GM21619 (cell line): ENCODE measurements at regions not wholly inside any gene's neighbourhood (a gene's known extent, or its start where the extent isn't known, plus 50 kb on each side); places are given as distances from the start of the nearest gene placed in this dataset.
"Not testable (repeated sequence)": the region's sequence is repeated elsewhere in the genome, so short reads cannot be mapped to it uniquely, and the experiment has no call there.

Source experiments
- ATAC-seq: cut with Tn5 transposase; IDR thresholded peaks from one replicate; pipeline ENCODE4 v1.9.1; 2021; ENCODE audit not compliant: unreplicated experiment

DNA sequence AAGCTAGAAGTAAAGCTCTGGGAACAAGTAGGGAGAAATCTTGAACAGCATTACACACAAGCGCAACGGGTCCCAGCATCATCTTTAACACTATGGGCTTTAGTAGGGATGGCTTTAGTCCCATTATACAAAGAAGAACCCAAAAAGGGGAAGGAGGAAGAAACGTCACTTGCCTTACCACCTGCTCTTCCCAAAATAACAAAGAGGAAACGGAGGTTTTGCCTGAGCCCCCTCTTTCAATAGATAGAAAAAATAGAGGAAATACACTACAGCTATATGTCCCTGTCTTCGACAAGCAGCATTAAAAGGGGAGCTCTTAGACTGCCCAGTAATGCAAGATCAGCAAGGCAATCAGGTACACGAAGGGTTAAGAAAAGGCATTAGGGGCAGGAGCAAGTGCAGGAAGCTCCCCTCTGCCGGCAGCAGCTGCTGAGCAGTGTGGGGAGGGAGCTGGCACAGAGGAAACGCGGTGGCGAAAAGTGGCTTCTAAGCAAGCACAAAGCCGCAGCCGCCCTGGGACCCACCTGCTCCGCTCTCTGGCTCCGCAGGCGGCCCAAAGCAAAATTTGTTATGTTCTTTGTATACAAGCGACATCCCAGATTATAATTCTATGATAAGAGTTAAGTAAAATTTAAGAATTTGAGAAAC is 1172.4 kb downstream of the TMEM121 start:
- not testable (repeated sequence) for ATAC-seq

DNA sequence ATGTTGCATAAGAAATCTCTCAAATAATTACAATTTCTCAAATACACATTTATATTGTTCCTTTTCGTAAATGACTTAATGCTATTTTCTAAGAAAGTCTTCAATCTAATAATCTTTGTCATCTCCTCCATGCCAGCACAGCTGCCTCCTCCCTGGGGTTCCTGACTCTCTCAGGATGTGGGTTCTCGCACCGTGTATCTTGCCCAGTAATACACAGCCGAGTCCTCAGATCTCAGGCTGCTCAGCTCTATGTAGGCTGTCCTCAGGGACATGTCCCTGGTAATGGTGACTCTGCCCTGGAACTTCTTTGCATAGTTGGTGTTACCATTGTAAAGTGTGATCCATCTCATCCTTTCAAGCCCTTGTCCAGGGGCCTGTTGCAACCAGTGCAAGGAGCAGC is 1177.3 kb downstream of the TMEM121 start:
- ATAC-seq: not testable (repeated sequence)

DNA sequence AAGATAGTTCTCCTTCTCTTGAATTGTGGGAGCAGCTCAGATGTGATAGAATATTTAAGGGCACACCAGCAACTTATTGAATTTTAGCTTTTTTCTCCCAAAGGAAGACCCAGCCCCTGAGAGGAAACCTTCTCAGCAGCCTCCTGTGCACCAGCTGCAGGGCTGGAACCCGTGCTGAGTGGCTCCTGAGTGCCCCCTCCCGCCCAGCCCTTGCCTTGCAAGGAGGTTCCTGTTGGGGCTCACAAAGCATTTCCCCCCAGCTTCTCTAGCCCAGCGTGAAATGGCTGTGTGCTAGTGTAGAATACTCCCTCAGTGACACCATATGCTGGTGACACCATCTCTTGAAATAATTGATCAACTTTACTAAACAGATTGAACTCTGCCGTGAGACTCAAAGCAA is 1180.1 kb downstream of the TMEM121 start:
- not testable (repeated sequence) for ATAC-seq

DNA sequence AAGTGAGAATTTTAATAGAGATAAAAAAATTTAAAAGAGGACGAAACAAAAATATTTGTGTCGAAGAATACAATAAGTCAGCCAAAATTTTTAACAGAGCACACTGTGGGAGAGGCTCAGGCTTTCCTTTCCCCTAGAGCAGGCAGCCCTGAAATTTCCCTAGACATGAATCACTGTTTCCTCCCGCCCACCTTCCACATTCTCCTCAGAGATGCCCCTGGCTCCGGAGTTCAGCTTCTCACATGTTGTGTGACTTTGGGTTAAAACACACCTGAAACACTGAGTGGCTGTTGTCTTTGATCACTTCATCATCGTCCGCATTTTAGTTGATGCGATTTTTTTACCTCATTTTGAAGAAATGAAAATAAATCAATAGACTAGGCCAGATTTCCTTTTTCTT is 1183.8 kb downstream of the TMEM121 start:
- ATAC-seq: not testable (repeated sequence)

DNA sequence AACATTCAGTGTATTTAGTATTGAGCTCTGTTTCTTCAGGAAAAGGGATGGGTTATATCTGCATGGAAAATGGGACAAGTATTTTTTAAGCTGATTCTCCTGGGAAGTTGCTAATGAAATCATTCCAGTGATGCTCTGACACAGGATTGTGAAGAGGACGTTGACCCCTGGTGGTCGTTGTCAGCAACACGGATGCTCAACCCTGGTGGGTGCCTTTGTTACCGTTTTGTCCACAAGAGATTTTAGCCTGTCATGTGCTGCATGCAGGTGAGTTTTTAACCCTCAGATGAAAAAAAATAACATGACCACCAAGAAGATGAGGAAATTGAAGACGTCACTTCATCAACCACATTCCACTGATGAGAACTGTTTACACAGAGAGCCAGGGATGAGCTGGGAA is 1186.1 kb downstream of the TMEM121 start:
- not testable (repeated sequence) for ATAC-seq

DNA sequence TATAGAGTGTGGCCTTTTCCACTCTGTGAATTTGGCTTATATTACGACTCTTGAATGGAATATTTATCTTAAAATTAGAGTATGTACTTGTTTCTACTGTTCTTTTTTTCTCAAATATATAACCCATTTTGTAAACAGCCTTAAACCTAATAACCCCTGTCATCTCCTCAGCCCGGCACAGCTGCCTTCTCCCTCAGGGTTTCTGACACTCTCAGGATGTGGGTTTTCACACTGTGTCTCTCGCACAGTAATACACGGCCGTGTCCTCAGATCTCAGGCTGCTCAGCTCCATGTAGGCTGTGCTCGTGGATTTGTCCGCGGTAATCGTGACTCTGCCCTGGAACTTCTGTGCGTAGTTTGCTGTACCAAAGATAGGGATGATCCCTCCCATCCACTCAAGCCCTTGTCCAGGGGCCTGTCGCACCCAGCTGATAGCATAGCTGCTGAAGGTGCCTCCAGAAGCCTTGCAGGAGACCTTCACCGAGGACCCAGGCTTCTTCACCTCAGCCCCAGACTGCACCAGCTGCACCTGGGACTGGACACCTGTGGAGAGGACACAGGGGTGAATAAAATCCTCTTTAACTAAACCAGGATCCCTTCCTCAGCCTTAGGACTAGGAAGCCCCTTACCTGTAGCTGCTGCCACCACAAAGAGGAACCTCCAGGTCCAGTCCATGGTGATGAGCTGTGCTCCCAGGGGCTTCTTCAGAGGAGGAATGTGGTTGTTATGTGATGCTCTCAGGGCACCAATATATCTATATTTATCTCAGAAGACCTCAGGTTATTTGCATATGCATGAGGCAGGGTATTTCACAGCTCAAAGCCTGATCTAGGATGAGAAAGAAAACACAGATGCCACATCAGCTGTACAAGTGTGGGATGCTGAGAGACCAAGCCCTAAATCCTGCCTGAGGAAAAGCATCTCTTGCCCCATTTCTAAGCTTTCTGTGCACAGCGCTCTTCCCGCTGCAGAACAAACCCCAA is 1188.4 kb downstream of the TMEM121 start:
- ATAC-seq: peak; percentile 69

DNA sequence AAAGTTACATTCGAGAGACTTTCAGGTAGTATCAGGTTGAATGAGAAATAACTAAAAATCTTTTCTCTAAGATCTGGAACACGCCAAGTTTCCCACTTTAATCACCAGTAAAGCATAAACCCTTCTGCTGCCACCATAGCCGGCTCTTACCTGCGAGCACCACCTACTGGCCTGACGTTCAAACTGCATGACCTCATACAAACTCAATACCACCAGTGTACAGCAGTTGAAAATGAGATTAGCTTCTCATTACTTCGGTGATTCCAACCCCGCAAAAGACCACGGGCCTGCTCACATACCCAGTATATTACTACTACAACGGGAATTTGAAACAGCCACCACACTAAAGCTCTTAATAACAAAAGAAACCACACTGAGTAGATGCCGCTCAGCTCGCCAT is 1191.2 kb downstream of the TMEM121 start:
- ATAC-seq: not testable (repeated sequence)

DNA sequence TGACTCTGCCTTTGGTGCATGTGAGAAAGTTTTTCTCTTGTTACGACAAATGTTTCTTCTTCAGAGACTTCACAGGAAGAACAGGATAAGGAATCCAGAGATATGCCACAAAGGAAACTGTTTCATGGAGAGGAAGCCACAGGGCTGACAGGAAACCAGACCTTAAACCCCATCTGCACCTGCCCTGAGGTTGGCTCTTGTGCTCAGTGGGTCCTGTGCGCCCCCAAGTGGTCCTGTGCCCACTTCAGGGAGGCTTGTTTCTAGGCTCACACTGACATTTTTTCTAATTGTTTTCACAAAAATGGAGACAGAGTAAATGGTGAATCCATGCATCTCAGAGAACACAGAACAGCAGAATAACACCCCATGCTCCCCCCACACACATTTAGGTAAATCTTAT is 1193.5 kb downstream of the TMEM121 start:
- not testable (repeated sequence) for ATAC-seq

DNA sequence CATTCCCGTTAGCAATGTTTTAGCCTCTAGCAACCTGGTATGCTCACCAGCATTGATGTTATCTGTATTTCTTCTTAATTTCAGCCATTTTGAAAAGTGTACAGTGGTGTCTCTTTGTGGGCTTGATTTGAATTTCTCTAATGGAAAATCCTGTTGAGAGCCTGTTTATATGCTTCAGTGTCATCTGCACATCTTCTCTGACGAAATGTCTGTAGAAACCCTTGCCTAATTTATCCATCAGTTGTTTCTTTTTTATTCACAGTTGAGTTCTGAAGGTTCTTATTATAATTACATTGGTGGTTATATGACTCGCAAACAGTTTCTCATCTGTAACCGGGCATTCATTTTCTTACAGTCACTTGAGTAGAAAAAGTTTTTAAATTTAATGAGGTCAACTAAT is 1195.5 kb downstream of the TMEM121 start:
- not testable (repeated sequence) for ATAC-seq

DNA sequence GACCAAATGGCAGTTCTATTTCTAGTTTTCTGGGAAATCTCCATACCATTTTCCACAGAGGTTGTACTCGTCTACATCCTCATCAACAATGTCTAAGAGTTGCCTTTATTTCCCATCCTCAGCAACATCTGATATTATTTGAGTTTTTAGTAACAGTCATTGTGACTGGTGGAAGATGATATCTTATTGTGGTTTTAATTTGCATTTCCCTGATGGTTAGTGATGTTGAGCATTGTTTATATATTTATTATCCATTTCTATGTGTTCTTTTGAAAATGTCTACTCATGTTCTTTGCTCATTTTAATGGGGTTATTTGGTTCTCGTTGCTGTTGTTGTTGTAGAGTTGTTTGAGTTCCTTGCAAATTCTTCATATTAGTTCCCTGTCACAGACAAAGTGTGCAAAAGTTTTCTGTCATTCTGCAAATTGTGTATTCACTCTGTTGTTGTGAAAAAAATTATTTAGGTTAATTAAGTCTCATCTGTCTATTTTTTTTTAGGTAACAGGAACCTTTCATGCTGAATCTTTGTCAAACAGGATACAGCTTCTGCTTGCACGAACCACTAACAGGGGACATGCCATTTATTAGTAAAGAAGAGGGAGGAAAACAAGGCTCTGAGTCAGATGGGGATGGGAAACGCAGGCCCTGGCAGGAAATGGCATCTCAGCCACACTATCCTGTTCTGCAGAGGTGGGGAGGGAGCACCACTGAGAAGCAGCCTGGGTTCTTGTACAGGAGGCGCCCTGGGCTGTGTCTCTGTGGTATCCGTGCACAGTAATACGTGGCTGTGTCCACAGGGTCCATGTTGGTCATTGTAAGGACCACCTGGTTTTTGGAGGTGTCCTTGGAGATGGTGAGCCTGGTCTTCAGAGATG is 1196.7 kb downstream of the TMEM121 start:
- not testable (repeated sequence) for ATAC-seq

DNA sequence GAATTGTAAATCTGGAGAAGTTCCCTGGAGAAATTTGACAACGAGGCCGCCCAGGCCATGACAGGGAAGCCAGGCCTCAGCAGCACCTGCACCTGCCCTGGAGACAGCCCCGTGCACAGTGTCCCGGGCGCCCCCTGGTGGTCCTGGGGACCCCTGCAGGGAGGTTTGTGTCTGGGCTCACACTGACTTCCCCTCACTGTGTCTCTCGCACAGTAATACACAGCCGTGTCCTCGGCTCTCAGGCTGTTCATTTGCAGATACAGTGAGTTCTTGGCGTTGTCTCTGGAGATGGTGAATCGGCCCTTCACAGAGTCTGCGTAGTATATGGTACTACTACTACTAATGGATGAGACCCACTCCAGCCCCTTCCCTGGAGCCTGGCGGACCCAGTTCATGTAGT is 1201.6 kb downstream of the TMEM121 start:
- ATAC-seq: not testable (repeated sequence)

DNA sequence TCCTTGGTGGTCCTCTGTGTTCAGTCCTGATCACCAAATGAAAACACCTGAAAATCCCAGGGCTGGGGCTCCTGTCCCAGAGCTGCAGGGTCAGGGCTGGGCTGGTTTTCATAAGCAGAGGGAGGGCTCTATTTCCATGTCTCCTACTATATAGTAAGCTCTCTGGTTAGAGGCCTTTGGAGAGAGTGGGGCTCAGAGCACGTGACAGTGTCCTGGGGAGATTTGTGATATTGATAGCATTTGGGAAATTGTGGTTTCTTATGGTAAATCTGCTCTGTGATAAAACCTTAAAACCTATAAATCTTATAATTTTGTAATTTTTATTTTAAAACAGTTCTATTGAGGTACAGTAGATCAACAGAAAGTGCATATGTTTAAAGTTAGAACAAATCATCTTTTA is 1202.2 kb downstream of the TMEM121 start:
- no peak for ATAC-seq

DNA sequence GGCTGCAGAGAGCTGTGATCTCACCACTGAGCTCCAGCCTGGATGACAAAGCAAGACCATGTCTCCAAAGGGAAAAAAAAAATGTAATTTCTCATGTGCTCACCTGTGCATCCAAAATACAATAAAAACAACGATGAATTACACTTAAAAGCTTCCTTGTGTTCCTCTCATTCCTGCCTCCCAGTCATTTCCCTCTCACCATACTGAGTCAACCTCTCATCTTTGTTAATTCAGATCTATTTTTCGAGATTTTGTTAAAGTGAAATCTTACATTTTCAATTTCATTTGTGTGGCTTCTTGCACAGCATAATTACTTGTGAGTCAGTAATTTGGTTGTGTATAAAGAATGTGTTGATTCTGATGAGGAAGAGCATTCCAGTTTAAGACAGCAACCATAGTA is 1203.2 kb downstream of the TMEM121 start:
- ATAC-seq: no peak

DNA sequence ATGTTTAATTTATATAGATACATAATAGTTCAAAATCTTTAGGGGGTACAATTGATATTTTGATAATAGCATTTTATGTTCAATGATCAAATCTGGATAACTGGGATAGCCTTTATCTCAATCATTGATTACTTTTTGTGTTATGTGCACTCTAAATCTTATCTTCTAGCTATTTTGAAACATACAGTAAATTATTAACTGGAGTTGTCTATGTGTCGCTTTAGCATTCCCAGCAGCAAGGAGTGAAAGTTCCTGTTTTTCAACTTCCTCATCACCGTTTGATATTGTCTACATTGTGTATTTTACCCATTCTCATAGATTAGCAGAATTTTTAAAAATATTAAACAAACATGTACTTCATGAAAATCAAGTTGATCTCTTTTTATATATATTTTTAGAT is 1207.4 kb downstream of the TMEM121 start:
- ATAC-seq: no peak

DNA sequence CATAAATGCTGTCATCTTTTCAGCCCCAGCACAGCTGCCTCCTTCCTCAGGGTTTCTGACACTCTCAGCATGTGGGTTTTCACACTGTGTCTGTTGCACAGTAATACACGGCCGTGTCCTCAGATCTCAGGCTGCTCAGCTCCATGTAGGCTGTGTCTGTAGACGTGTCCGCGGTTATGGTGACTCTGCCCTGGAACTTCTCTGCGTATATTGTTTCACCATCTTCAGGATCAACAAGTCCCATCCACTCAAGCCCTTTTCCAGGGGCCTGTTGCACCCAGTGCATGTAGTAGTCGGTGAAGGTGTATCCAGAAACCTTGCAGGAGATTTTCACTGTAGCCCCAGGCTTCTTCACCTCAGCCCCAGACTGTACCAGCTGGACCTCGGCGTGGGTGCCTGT is 1210.6 kb downstream of the TMEM121 start:
- no peak for ATAC-seq

DNA sequence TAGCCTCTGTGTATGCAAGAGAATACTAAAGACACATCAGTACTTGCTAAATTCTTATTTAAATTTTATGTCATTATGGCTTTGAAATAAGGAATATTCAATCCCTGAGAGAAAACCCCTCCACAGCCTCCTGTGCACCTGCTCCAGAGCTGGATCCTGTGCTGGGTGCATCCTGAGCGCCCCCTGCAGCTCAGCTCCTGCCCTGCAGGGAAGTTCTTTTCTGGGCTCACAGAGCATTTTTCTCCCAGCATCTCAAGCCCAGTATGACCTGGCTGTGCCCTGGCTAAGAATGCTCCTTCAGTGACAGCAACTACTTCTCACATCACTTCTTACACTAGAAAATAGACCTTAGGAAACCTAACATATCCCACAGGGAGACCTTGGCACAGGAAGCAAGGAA is 1211.7 kb downstream of the TMEM121 start:
- ATAC-seq: no peak

DNA sequence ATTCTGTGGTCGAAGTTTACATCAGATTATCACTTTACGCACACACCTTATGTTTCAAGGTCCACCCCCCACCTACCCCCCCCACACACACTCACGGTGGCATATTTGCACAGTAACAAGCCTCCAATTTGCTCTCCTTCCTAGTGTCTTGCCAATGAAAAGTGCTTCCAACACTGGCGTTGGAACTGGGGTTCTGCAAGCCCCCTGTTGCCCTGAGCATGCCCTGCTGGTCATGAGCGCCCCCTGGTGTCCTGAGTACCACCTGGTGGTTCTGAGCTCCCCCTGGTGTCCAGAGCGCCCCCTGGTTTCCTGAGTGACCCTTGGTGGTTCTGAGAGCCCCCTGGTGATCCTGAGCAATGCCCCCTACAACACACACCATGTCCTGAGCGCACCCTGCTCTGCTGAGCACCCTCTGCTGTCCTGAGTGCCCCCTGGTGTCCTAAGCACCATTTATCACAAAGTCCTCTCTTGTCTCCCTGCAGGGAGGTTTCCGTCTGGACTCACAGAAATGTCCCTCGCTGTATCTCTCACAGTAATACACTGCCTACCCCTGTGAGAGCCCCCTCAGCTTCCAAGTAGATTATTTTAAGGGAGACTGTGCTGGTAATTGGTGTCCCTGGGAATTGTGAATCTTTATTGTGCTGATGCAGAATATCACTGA is 1212.3 kb downstream of the TMEM121 start:
- ATAC-seq: not testable (repeated sequence)

DNA sequence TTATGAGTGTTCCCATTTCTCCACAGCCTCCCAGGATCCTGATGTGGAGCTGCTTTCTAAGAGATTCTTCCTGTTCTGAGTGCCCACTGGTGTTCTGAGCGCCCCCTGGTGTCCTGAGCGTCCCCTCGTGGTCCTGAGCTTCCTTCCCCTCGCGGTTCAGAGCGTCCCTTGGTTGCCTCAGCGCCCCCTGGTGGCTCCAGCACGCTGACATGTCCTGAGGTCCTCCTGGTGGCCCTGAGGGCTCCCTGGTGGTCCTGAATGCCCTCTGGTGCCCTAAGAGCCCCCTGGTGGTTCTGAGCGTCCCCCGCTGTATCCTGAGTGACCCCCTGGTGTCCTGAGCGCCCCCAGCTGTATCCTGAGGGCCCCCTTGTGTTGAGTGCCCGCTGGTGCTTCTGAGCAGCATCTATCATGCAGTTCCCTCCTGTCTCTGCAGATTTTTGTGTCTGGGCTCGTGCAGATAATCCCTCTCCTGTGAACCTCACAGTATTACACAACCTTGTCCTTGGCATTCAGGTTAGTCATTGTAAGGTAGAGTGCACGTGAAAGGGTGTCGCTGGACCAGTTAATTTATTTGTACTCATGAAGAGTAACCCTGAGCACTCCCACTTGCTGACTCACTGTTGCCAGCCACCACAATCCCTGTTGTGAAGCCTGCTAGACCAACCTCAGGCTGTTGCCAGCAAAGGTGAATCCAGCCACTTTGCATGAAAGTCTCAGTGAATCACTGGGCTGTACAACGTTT is 1214.9 kb downstream of the TMEM121 start:
- ATAC-seq: not testable (repeated sequence)

DNA sequence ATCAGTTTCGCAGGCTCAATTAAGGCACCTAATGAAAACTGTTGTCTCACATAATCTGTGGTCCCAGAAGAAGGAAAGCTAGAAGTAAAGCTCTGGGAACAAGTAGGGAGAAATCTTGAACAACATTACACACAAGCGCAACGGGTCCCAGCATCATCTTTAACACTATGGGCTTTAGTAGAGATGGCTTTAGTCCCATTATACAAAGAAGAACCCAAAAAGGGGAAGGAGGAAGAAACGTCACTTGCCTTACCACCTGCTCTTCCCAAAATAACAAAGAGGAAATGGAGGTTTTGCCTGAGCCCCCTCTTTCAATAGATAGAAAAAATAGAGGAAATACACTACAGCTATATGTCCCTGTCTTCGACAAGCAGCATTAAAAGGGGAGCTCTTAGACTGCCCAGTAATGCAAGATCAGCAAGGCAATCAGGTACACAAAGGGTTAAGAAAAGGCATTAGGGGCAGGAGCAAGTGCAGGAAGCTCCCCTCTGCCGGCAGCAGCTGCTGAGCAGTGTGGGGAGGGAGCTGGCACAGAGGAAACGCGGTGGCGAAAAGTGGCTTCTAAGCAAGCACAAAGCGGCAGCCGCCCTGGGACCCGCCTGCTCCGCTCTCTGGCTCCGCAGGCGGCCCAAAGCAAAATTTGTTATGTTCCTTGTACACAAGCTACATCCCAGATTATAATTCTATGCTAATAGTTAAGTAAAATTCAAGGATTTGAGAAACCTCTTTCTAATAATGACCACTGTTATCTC is 1218.8 kb downstream of the TMEM121 start:
- ATAC-seq: peak; percentile 71
